Body of pancreas (tissue), 4 donors: ENCODE measurements at regions not wholly inside any gene's neighbourhood (a gene's known extent, or its start where the extent isn't known, plus 50 kb on each side); places are given as distances from the start of the nearest gene placed in this dataset.

ENCODE experiments used
- CTCF ChIP-seq, 7 experiments: fragments of 450-650 bp in 4 of 7; fragments of 200-600 bp in 3 of 7; sonication (generic) in 3 of 7; IDR thresholded peaks; one replicate each; pipeline ENCODE4 v1.5.1; 2016 to 2019; ENCODE audit warnings: antibody characterized with exemption in 7 of 7
- POLR2A ChIP-seq, 3 donors: fragments of 450-650 bp; IDR thresholded peaks; one replicate each; pipeline ENCODE4 v1.6.1; 2016; ENCODE audit warnings: antibody characterized with exemption in 3 of 3, mild to moderate bottlenecking in 2 of 3

- TF ChIP-seq CTCF (IDR thresholded peaks at IDR 0.05) (no peak), POLR2A (IDR thresholded peaks at IDR 0.05) (no peak)
These were observed 126.9 kb upstream of the CNTN4 start for GRCh38 chr3:1971780-1972179.
